ENCODE measurements at regions not wholly inside any gene's neighbourhood (a gene's known extent, or its start where the extent isn't known, plus 50 kb on each side); places are given as distances from the start of the nearest gene placed in this dataset.

DNA sequence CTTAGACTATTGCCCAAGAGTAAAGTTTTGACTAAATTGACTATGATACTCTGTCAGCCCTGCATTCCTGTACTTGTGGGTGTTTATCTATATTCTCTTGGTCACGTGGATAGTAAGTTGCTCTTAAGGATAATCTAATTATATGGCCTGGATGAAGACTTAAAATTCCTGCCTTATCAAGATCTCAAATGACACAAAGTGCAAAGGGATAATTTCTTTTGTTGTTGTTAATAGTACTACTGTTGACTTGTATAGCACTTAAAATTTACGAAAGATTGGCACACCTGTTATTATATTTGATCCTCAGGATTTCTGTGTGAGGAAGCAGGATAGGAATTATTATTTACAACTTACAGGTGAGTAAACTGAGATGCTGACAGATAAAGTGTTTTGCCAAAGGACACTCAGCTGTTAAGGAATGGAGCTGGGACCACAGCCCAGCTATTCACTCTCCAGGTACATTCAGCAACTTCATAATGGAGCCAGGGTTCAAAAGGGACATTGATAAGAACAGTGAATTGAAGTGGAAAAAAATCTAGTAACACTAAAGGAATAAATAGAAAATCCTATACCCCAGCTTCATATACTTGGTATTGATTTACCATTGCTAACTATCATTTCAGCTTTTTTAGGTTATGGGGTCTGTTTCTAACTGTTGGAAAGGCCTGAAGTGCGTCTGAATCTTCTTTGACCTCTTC lies 53.4 kb upstream of the EVL start:
- TF ChIP-seq, protein P1, sequence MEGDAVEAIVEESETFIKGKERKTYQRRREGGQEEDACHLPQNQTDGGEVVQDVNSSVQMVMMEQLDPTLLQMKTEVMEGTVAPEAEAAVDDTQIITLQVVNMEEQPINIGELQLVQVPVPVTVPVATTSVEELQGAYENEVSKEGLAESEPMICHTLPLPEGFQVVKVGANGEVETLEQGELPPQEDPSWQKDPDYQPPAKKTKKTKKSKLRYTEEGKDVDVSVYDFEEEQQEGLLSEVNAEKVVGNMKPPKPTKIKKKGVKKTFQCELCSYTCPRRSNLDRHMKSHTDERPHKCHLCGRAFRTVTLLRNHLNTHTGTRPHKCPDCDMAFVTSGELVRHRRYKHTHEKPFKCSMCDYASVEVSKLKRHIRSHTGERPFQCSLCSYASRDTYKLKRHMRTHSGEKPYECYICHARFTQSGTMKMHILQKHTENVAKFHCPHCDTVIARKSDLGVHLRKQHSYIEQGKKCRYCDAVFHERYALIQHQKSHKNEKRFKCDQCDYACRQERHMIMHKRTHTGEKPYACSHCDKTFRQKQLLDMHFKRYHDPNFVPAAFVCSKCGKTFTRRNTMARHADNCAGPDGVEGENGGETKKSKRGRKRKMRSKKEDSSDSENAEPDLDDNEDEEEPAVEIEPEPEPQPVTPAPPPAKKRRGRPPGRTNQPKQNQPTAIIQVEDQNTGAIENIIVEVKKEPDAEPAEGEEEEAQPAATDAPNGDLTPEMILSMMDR (IDR thresholded peaks at IDR 0.05), result no peak
- TF ChIP-seq POLR2AphosphoS5 (IDR thresholded peaks at IDR 0.05) (no peak), POLR2A (IDR thresholded peaks at IDR 0.05; ENCODE audit: low read depth) (no peak)

Measured in esophagus muscularis mucosa (tissue), 3 donors.